Astrocyte (in vitro differentiated cells and primary cell): ENCODE measurements at regions not wholly inside any gene's neighbourhood (a gene's known extent, or its start where the extent isn't known, plus 50 kb on each side); places are given as distances from the start of the nearest gene placed in this dataset.

Source experiments
- DNase-seq: peaks from one replicate; pipeline ENCODE4 v3.0.0-alpha.2; 2010; ENCODE audit warnings: low read depth
- FAIRE-seq: peaks from 2 replicates; lab custom pipeline; 2011; peaks lifted over from hg19 to GRCh38; lab: Jason Lieb, UNC
- H2AFZ ChIP-seq: 2 replicates; pipeline ENCODE4 v1.6.0; 2012; ENCODE audit warnings: low read depth, low read length, inconsistent platforms
- H3K27ac ChIP-seq: 2 replicates; pipeline ENCODE4 v1.5.1; 2011; ENCODE audit warnings: low read depth, low read length, inconsistent platforms
- H3K27me3 ChIP-seq: 2 replicates; pipeline ENCODE4 v1.6.0; 2011; ENCODE audit warnings: low read length, inconsistent platforms; ENCODE audit not compliant: insufficient read depth
- H3K36me3 ChIP-seq: 2 replicates; pipeline ENCODE4 v1.5.1; 2011; ENCODE audit warnings: low read length, inconsistent platforms; ENCODE audit not compliant: insufficient read depth
- H3K4me1 ChIP-seq: 2 replicates; pipeline ENCODE4 v1.5.1; 2011; ENCODE audit warnings: low read length, inconsistent platforms; ENCODE audit not compliant: insufficient read depth
- H3K4me2 ChIP-seq: 2 replicates; pipeline ENCODE4 v1.6.0; 2012; ENCODE audit warnings: low read length, inconsistent platforms
- H3K4me3 ChIP-seq: 2 replicates; pipeline ENCODE4 v1.5.1; 2011; ENCODE audit warnings: low read depth, mild to moderate bottlenecking, low read length, inconsistent platforms; ENCODE audit not compliant: insufficient read depth
- H3K79me2 ChIP-seq: 2 replicates; pipeline ENCODE4 v1.6.0; 2012; ENCODE audit warnings: mild to moderate bottlenecking, low read length, inconsistent platforms; ENCODE audit not compliant: insufficient read depth
- H3K9ac ChIP-seq: 2 replicates; pipeline ENCODE4 v1.6.0; 2012; ENCODE audit warnings: mild to moderate bottlenecking, low read length, inconsistent platforms
- H3K9me3 ChIP-seq: 2 replicates; pipeline ENCODE4 v1.5.1; 2012; ENCODE audit warnings: low read depth, mild to moderate bottlenecking, low read length, inconsistent platforms; ENCODE audit not compliant: insufficient read depth
- H4K20me1 ChIP-seq: 2 replicates; pipeline ENCODE4 v1.6.0; 2012; ENCODE audit warnings: low read length, inconsistent platforms; ENCODE audit not compliant: insufficient read depth
- H3K27ac Mint-ChIP-seq: one replicate; pipeline ENCODE4 v1.8.0; 2021; ENCODE audit warnings: mild to moderate bottlenecking, mixed read lengths; ENCODE audit not compliant: unreplicated experiment
- H3K27me3 Mint-ChIP-seq: one replicate; pipeline ENCODE4 v1.8.0; 2021; ENCODE audit warnings: low read depth, mixed read lengths; ENCODE audit not compliant: unreplicated experiment
- H3K36me3 Mint-ChIP-seq: one replicate; pipeline ENCODE4 v1.8.0; 2021; ENCODE audit warnings: low read depth, mixed read lengths; ENCODE audit not compliant: unreplicated experiment
- H3K4me1 Mint-ChIP-seq: one replicate; pipeline ENCODE4 v1.8.0; 2021; ENCODE audit warnings: low read depth, mixed read lengths; ENCODE audit not compliant: unreplicated experiment
- H3K4me3 Mint-ChIP-seq: one replicate; pipeline ENCODE4 v1.8.0; 2021; ENCODE audit warnings: mild to moderate bottlenecking, moderate library complexity, mixed read lengths; ENCODE audit not compliant: unreplicated experiment
- H3K9me3 Mint-ChIP-seq: one replicate; pipeline ENCODE4 v1.8.0; 2021; ENCODE audit warnings: mild to moderate bottlenecking, mixed read lengths; ENCODE audit not compliant: unreplicated experiment
- CTCF ChIP-seq: IDR thresholded peaks from 2 replicates; pipeline ENCODE4 v1.5.1; 2011; ENCODE audit warnings: low read depth, mild to moderate bottlenecking, inconsistent platforms, low read length, moderate library complexity; ENCODE audit not compliant: insufficient read depth
- EZH2 ChIP-seq: IDR thresholded peaks from 2 replicates; pipeline ENCODE4 v1.6.1; 2012; ENCODE audit warnings: mild to moderate bottlenecking, low read length, inconsistent platforms; ENCODE audit not compliant: insufficient read depth

DNA sequence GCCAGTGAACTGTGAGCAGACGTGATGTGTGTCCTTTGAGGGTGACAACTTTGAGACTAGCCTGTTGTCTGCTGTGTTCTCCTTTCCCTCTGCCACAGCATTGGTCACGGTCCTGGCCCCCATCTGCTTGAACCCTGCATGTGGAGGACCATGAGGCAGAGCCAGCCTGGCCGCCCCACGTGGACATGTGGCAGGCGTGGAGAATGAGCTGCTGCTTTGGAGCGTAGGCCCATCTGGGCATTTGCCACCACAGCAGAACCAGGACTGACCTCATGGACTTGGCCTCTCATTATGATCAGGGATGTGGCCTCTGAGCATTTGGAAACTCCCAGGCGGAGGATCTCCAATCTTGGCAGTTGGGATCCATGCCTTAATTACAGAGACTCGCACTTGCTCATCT is 448.5 kb downstream of the TCERG1L start:
- H2AFZ ChIP-seq: no peak overlapping the region
- H3K4me1 ChIP-seq: no peaks in the 10 kb centered on the region
- H3K4me2 ChIP-seq: no peak overlapping the region
- H3K36me3 Mint-ChIP-seq: no peaks in the 10 kb centered on the region
- no peak overlapping the region for H3K27ac Mint-ChIP-seq
- no peaks in the 10 kb centered on the region for H3K36me3 ChIP-seq
- no peak overlapping the region for H3K4me3 Mint-ChIP-seq
- H3K4me1 Mint-ChIP-seq: no peaks in the 10 kb centered on the region
- H3K27me3 Mint-ChIP-seq: peaks cover 7% of the 10 kb centered on the region
- no peak overlapping the region for H3K27ac ChIP-seq
- H4K20me1 ChIP-seq: no peaks in the 10 kb centered on the region
- no peak for TF ChIP-seq EZH2
- TF ChIP-seq CTCF: no peak
- H3K4me3 ChIP-seq: no peak overlapping the region
- peaks cover 12% of the 10 kb centered on the region for H3K9me3 ChIP-seq
- H3K79me2 ChIP-seq: no peaks in the 10 kb centered on the region
- no peaks in the 10 kb centered on the region for H3K27me3 ChIP-seq
- H3K9ac ChIP-seq: no peak overlapping the region
- DNase-seq (no peak), FAIRE-seq (no peak)
- H3K9me3 Mint-ChIP-seq: peaks cover 11% of the 10 kb centered on the region

GRCh38 chr10:130864961-130865818 is 446.3 kb downstream of the TCERG1L start:
- TF ChIP-seq EZH2 (no peak), CTCF (no peak)
- Histone ChIP-seq H3K9ac (no peak overlapping the region), H2AFZ (no peak overlapping the region), H3K4me2 (no peak overlapping the region), H3K36me3 (no peaks in the 10 kb centered on the region), H4K20me1 (no peaks in the 10 kb centered on the region), H3K9me3 (peaks cover 10% of the 10 kb centered on the region), H3K4me3 (no peak overlapping the region), H3K79me2 (no peaks in the 10 kb centered on the region), H3K4me1 (no peaks in the 10 kb centered on the region), H3K27me3 (no peaks in the 10 kb centered on the region), H3K27ac (no peak overlapping the region)
- FAIRE-seq (no peak), DNase-seq (no peak)
- Mint-ChIP-seq H3K4me3 (no peak overlapping the region), H3K36me3 (no peaks in the 10 kb centered on the region), H3K27me3 (peaks cover 6% of the 10 kb centered on the region), H3K27ac (no peak overlapping the region), H3K9me3 (peaks cover 12% of the 10 kb centered on the region), H3K4me1 (no peaks in the 10 kb centered on the region)

- peaks cover 4% of the 10 kb centered on the region for H3K27me3 Mint-ChIP-seq
- Histone ChIP-seq H3K36me3 (no peaks in the 10 kb centered on the region), H3K79me2 (no peaks in the 10 kb centered on the region), H2AFZ (no peak overlapping the region), H3K9me3 (peaks cover 7% of the 10 kb centered on the region), H3K4me1 (no peaks in the 10 kb centered on the region), H3K4me3 (no peak overlapping the region), H3K4me2 (no peak overlapping the region), H3K9ac (no peak overlapping the region), H3K27me3 (no peaks in the 10 kb centered on the region), H4K20me1 (no peaks in the 10 kb centered on the region), H3K27ac (no peak overlapping the region)
- H3K4me3 Mint-ChIP-seq: no peak overlapping the region
- no peak for TF ChIP-seq EZH2
- no peak for TF ChIP-seq CTCF
- DNase-seq: no peak
- H3K36me3 Mint-ChIP-seq: no peaks in the 10 kb centered on the region
- no peaks in the 10 kb centered on the region for H3K4me1 Mint-ChIP-seq
- peaks cover 9% of the 10 kb centered on the region for H3K9me3 Mint-ChIP-seq
- FAIRE-seq: no peak
- H3K27ac Mint-ChIP-seq: no peak overlapping the region
Observed at GRCh38 chr10:130866857-130867256, 444.7 kb downstream of the TCERG1L start.
